NB4 (cell line): ENCODE measurements at regions not wholly inside any gene's neighbourhood (a gene's known extent, or its start where the extent isn't known, plus 50 kb on each side); places are given as distances from the start of the nearest gene placed in this dataset.

Source experiments
- POLR2A ChIP-seq: IDR thresholded peaks from 2 replicates; pipeline ENCODE4 v1.6.1; 2011; ENCODE audit warnings: mild to moderate bottlenecking; ENCODE audit not compliant: insufficient read length; ENCODE audit errors: extremely low read depth
- TF ChIP-seq, protein P1 (sequence below): IDR thresholded peaks from one replicate; pipeline ENCODE4 v1.5.1; 2012; ENCODE audit warnings: low read depth, low read length
- TF ChIP-seq, protein P2 (sequence below): IDR thresholded peaks from 2 replicates; pipeline ENCODE4 v1.6.1; 2011; ENCODE audit warnings: low read depth, low read length

DNA sequence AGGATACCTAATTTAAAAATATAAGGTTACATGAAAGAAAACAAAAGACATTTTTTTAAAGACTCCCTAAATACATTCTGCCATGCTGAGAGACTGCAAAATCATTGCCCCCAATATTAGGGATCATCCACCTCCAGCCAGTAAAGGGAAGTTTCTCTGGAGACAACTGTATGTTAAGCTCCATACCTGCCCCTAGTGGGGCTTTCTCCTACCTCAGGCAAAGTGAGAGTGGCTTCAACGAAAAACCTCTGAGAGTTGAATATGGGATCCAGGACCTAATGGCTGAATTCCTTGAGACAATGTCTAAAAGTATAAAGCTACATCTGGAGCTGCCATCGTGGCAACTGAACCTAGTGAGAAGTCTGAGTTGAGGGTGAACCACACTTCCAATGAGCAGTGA lies 248.1 kb upstream of the FIGN start:
- TF ChIP-seq, protein P1, sequence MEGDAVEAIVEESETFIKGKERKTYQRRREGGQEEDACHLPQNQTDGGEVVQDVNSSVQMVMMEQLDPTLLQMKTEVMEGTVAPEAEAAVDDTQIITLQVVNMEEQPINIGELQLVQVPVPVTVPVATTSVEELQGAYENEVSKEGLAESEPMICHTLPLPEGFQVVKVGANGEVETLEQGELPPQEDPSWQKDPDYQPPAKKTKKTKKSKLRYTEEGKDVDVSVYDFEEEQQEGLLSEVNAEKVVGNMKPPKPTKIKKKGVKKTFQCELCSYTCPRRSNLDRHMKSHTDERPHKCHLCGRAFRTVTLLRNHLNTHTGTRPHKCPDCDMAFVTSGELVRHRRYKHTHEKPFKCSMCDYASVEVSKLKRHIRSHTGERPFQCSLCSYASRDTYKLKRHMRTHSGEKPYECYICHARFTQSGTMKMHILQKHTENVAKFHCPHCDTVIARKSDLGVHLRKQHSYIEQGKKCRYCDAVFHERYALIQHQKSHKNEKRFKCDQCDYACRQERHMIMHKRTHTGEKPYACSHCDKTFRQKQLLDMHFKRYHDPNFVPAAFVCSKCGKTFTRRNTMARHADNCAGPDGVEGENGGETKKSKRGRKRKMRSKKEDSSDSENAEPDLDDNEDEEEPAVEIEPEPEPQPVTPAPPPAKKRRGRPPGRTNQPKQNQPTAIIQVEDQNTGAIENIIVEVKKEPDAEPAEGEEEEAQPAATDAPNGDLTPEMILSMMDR, result no peak
- TF ChIP-seq, protein P2, sequence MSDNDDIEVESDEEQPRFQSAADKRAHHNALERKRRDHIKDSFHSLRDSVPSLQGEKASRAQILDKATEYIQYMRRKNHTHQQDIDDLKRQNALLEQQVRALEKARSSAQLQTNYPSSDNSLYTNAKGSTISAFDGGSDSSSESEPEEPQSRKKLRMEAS, result no peak
- TF ChIP-seq POLR2A, result no peak
